Transverse colon (tissue), 4 donors: ENCODE measurements at regions not wholly inside any gene's neighbourhood (a gene's known extent, or its start where the extent isn't known, plus 50 kb on each side); places are given as distances from the start of the nearest gene placed in this dataset.

Source experiments
- EP300 ChIP-seq: sonication (generic); formaldehyde crosslinking; IDR thresholded peaks from one replicate; pipeline ENCODE4 v1.6.1; 2017; ENCODE audit warnings: antibody characterized with exemption, low read depth
- POLR2A ChIP-seq: fragments of 450-650 bp; IDR thresholded peaks from one replicate; pipeline ENCODE4 v1.6.1; 2016; ENCODE audit warnings: antibody characterized with exemption, mild to moderate bottlenecking, moderate library complexity
- POLR2AphosphoS5 ChIP-seq, 3 donors: sonication (generic); formaldehyde crosslinking; IDR thresholded peaks; one replicate each; pipeline ENCODE4 v1.6.1; 2016; ENCODE audit warnings: antibody characterized with exemption in 3 of 3
- TF ChIP-seq, protein P1 (sequence below), 5 experiments: fragments of 200-600 bp in 3 of 5; fragments of 450-650 bp in 2 of 5; sonication (generic) in 3 of 5; IDR thresholded peaks; 1 replicate in 2 of 5; 2 replicates in 3 of 5; pipeline ENCODE4 v1.5.1; 2016 to 2017; ENCODE audit warnings: antibody characterized with exemption in 5 of 5, inconsistent platforms in 3 of 5, mild to moderate bottlenecking in 2 of 5, moderate library complexity in 1 of 5

DNA sequence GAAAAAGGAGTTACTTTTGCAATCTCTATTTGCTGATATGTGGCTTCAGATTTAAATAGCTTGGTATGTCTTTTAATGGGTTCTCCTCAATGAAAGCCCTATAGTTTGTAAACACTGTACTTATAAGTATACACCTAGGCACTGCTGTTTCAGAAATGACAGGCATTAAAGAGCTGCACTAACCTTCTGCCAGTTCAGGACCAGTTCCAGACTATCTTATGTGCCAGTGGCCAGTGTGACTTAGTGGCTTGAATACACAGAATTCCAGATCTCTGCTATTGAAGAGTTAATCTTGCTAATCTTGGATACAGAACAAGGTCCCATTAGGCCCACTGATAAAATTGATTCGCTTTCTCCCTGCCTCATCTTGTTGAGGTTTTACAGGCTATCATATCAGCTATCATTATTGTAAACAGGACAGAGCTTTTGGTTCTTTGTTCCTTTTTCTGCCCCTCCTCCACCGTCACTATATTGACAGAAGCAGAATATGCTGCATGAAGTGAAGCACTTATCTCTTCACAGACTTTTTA lies 337.5 kb downstream of the LRRIQ3 start:
- TF ChIP-seq, protein P1, sequence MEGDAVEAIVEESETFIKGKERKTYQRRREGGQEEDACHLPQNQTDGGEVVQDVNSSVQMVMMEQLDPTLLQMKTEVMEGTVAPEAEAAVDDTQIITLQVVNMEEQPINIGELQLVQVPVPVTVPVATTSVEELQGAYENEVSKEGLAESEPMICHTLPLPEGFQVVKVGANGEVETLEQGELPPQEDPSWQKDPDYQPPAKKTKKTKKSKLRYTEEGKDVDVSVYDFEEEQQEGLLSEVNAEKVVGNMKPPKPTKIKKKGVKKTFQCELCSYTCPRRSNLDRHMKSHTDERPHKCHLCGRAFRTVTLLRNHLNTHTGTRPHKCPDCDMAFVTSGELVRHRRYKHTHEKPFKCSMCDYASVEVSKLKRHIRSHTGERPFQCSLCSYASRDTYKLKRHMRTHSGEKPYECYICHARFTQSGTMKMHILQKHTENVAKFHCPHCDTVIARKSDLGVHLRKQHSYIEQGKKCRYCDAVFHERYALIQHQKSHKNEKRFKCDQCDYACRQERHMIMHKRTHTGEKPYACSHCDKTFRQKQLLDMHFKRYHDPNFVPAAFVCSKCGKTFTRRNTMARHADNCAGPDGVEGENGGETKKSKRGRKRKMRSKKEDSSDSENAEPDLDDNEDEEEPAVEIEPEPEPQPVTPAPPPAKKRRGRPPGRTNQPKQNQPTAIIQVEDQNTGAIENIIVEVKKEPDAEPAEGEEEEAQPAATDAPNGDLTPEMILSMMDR (IDR thresholded peaks at IDR 0.05) = no peak
- TF ChIP-seq POLR2A (no peak), EP300 (no peak), POLR2AphosphoS5 (IDR thresholded peaks at IDR 0.05) (no peak)
